Psoas muscle (tissue), 7 donors: ENCODE measurements at regions not wholly inside any gene's neighbourhood (a gene's known extent, or its start where the extent isn't known, plus 50 kb on each side); places are given as distances from the start of the nearest gene placed in this dataset.
"Not testable (repeated sequence)": the region's sequence is repeated elsewhere in the genome, so short reads cannot be mapped to it uniquely, and the experiment has no call there.

Experiments used
- ATAC-seq, 4 donors: fragments of 200-7000 bp; cut with Tn5 transposase; one replicate each; pipeline ENCODE4 v1.9.1; 2020; ENCODE audit warnings: moderate library complexity in 3 of 4, mild to moderate bottlenecking in 2 of 4
- DNase-seq, 2 donors: peaks; one replicate each; pipeline ENCODE4 v3.0.0-alpha.2; 2020
- H3K27ac ChIP-seq: fragments of 200-600 bp; one replicate; pipeline ENCODE4 v1.8.0; 2022
- H3K27me3 ChIP-seq, 3 donors: fragments of 200-600 bp in 1 of 3; one replicate each; pipeline versions ENCODE4 v1.6.1 to v1.8.0; 2013 to 2022; ENCODE audit warnings: low read length in 2 of 3, mild to moderate bottlenecking in 2 of 3, moderate library complexity in 1 of 3; ENCODE audit not compliant: insufficient read depth in 3 of 3
- H3K36me3 ChIP-seq, 2 donors: fragments of 200-600 bp in 1 of 2; one replicate each; pipeline versions ENCODE4 v1.6.1 to v1.8.0; 2013 to 2022; ENCODE audit warnings: low read depth in 1 of 2, mild to moderate bottlenecking in 1 of 2, moderate library complexity in 1 of 2; ENCODE audit not compliant: insufficient read depth in 1 of 2
- H3K4me1 ChIP-seq: fragments of 200-600 bp; one replicate; pipeline ENCODE4 v1.8.0; 2022
- H3K4me3 ChIP-seq: fragments of 200-600 bp; one replicate; pipeline ENCODE4 v1.8.0; 2022; ENCODE audit warnings: mild to moderate bottlenecking
- H3K9me3 ChIP-seq: fragments of 200-600 bp; one replicate; pipeline ENCODE4 v1.8.0; 2022
- CTCF ChIP-seq: fragments of 200-600 bp; IDR thresholded peaks from one replicate; pipeline ENCODE4 v1.8.0; 2022; ENCODE audit warnings: antibody characterized with exemption
- WGBS, 3 donors: extraction: QIAGEN DNeasy Blood & Tissue Kit; methylation state at CpG; one replicate each; pipeline versions ENCODE4 v1.1.6 to v1.1.7; 2013; 5-methylcytosine and 5-hydroxymethylcytosine counted together
- intact Hi-C, 2 donors: fragments of 100-400 bp; cut with DNase I; formaldehyde crosslinking; loops; one replicate each; pipeline versions ENCODE4 v1.11.0 to v1.14.2; 2022
- donor health status: healthy with polysubstance abuse.
- donor health status: DM: no; HTN: no; CAD: no; lungs with moderate emphysema.
- donor health status: Bipolar disorder and iron deficiency.
- donor health status: healthy.
- donor health status: DM: yes; HTN: yes; CAD: no.
- donor health status: DM: no; HTN: no; CAD: no.
- donor health status: DM: yes; HTN: yes; CAD: no.

DNA sequence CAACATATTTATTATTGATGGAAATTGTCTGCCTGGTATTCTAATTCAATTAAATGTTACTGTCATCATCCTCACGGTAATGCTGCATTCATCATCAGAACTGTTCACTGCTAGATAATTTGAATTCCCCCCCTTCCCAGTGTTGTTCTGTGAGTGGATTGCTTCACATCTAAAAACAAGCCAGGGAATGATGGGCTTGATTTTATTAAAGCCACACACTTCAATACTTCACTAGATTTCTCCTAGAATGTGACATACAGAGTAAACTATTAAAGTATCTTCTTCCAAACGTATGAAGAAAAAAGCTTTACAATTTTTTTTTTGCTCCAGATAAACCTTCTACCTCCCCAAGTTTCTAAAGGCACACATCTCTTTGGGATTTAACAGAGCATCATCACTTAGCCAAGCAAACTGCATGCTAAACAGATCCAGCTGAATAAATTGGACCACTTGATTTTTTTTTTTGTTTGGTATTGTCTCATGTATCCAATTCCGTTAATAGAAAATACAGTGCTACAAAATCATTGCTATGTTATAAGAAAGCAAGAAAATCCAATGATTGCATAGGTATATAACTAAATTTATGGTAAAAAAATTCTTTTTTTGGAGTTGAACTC is 692.4 kb downstream of the MTRR start:
- H3K9me3 ChIP-seq, result peaks cover 1% of the 10 kb centered on the region

DNA sequence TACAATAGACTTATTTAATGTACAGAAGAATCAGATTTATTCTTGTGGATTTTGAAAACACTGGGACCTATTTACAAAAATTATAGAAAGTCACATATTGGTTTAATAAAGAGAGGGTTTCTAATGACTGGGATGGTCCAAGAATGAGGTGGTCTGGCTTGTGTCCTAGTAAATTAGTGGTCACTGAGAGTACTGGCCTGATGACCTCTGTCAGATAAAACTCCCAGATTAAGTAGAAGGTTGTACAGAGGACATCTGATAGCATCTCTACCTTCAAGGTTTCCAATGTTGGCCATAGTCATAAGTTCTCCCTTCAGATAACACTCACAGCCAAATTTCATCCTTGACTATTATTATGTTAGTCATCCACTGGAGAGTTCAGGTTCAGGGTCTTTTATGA is 692.9 kb downstream of the MTRR start:
- H3K9me3 ChIP-seq, result no peaks in the 10 kb centered on the region
- H3K36me3 ChIP-seq, result no peaks in the 10 kb centered on the region
- no peak for DNase-seq
- intact Hi-C loops, result no loop called here
- no peak overlapping the region for H3K4me3 ChIP-seq
- ATAC-seq, result no peak
- H3K4me1 ChIP-seq, result no peaks in the 10 kb centered on the region
- TF ChIP-seq CTCF, result no peak
- no peaks in the 10 kb centered on the region for H3K27me3 ChIP-seq
- no peak overlapping the region for H3K27ac ChIP-seq

More for the DNA sequence above, 692.4 kb downstream of the MTRR start:
- Histone ChIP-seq H3K4me3 (no peak overlapping the region), H3K27ac (no peak overlapping the region), H3K4me1 (no peaks in the 10 kb centered on the region), H3K36me3 (no peaks in the 10 kb centered on the region), H3K27me3 (no peaks in the 10 kb centered on the region)
- WGBS, 3 donors, result 67 to 76% (median 72%) methylated on average over 3 of the region's 3 CpGs
- no peak for ATAC-seq
- no peak for TF ChIP-seq CTCF
- intact Hi-C loops, result no loop called here
- DNase-seq, result no peak

- H3K27me3 ChIP-seq, H3K27ac ChIP-seq, intact Hi-C loops, H3K36me3 ChIP-seq, H3K4me1 ChIP-seq, ATAC-seq, H3K9me3 ChIP-seq, DNase-seq, H3K4me3 ChIP-seq: not testable (repeated sequence)
- 78 to 94% (median 88%) methylated on average over 6 of the region's 6 CpGs for WGBS, 3 donors
These were observed 694.6 kb downstream of the MTRR start for GRCh38 chr5:8563540-8563939.

DNA sequence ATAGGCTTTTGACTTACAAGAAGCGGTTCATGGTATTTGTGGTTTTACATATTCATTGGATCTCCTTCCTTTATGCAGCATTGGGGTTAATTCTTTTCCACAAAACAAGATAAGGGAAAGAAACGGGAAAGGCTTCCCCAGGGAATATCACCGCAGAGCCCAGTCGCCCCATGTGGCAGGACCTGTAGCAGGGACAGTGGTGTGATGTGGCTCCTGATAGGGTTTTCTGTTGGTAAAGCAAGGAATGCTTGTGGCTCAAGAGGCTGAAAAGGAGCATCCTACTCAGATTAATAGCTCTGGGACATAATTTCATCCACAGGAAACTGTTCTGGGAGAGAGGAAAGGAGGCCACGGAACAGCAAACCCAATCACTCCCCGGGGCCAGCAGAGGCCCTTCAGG is 699.9 kb downstream of the MTRR start:
- Histone ChIP-seq H3K36me3 (no peaks in the 10 kb centered on the region), H3K27me3 (no peaks in the 10 kb centered on the region), H3K4me1 (no peaks in the 10 kb centered on the region), H3K4me3 (no peak overlapping the region), H3K27ac (no peak overlapping the region), H3K9me3 (no peaks in the 10 kb centered on the region)
- intact Hi-C loops, result no loop called here
- no peak for TF ChIP-seq CTCF
- no peak for ATAC-seq
- DNase-seq, result no peak
- WGBS, 3 donors, result 53 to 63% (median 54%) methylated on average over 6 of the region's 6 CpGs

- 45 to 69% (median 54%) methylated on average over 3 of the region's 3 CpGs for WGBS, 3 donors
- TF ChIP-seq CTCF, result no peak
- Histone ChIP-seq H3K27me3 (no peaks in the 10 kb centered on the region), H3K9me3 (no peaks in the 10 kb centered on the region), H3K4me3 (no peak overlapping the region), H3K4me1 (no peaks in the 10 kb centered on the region), H3K36me3 (no peaks in the 10 kb centered on the region), H3K27ac (no peak overlapping the region)
- intact Hi-C loops, result no loop called here
- DNase-seq (no peak), ATAC-seq (no peak)
These were observed 701.6 kb downstream of the MTRR start for GRCh38 chr5:8570528-8570927.
